ENCODE measurements at regions not wholly inside any gene's neighbourhood (a gene's known extent, or its start where the extent isn't known, plus 50 kb on each side); places are given as distances from the start of the nearest gene placed in this dataset.

DNA sequence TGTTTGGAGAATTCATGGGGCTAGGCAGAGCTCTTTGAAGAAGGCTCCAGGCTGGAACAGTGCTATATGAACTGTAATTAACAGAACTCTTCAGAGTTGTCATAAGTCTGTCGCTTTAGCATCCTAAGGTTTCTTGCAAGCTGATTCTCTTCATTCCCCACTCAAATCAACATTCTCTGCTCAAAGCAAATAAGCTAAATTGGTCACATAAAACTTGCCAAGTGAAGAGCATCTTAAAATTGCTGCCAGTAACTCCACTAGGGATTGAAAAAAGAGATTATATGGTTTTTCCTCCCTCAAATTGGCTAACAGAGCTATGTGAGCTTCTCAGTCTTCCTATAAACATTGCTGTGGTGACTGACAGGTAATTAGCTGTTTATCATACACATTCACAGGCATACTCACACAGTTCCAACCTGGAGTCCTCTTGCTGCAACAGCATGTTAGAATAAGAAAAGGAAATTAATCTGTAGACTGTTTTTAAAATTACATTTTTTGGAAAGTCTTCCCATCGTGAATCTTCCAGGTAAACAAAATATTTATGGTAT is 298.5 kb upstream of the ATP10B start:
- no peak for TF ChIP-seq MXI1 (IDR thresholded peaks at IDR 0.05; ENCODE audit: low read depth, low read length)
- no peak for TF ChIP-seq YY1 (IDR thresholded peaks at IDR 0.05; ENCODE audit: low read depth)
- TF ChIP-seq, protein P1, sequence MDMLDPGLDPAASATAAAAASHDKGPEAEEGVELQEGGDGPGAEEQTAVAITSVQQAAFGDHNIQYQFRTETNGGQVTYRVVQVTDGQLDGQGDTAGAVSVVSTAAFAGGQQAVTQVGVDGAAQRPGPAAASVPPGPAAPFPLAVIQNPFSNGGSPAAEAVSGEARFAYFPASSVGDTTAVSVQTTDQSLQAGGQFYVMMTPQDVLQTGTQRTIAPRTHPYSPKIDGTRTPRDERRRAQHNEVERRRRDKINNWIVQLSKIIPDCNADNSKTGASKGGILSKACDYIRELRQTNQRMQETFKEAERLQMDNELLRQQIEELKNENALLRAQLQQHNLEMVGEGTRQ (IDR thresholded peaks at IDR 0.05; ENCODE audit: borderline replicate concordance, low read depth, low read length), result no peak
- no peak for TF ChIP-seq TEAD4 (IDR thresholded peaks at IDR 0.05; ENCODE audit: borderline replicate concordance, insufficient read depth)
- TF ChIP-seq CHD2 (IDR thresholded peaks at IDR 0.05; ENCODE audit: low read length, partially characterized antibody), result no peak
- no peak for TF ChIP-seq POLR2AphosphoS5 (IDR thresholded peaks at IDR 0.05; ENCODE audit: low read depth, low read length)
- TF ChIP-seq NRF1 (IDR thresholded peaks at IDR 0.05; ENCODE audit: low read depth, low read length), result no peak
- no peaks in the 10 kb centered on the region for H4K20me1 ChIP-seq (ENCODE audit: insufficient read depth)
- no peaks in the 10 kb centered on the region for H3K4me1 ChIP-seq (ENCODE audit: control insufficient read depth in 1 of 2, insufficient read depth in 2 of 2, low read depth in 1 of 2, low read length in 1 of 2)
- H3K27ac ChIP-seq (ENCODE audit: low read depth in 2 of 2, low read length in 1 of 2), result no peak overlapping the region
- H2AFZ ChIP-seq (ENCODE audit: low read depth), result no peak overlapping the region
- no peaks in the 10 kb centered on the region for H3K36me3 ChIP-seq (replicated peaks in 1 of 2; ENCODE audit: control insufficient read depth in 1 of 2, insufficient read depth in 2 of 2, low read length in 1 of 2)
- no peak for DNase-seq
- 1% methylated on average over 2 of the region's 2 CpGs for WGBS (ENCODE audit: low lambda C conversion rate)
- ChIA-PET CTCF (no interaction called here), POLR2A (no interaction called here)
- H3F3A ChIP-seq (replicated peaks; ENCODE audit: insufficient read depth), result no peaks in the 10 kb centered on the region
- no peaks in the 10 kb centered on the region for H3K9me3 ChIP-seq
- no peak overlapping the region for H3K9ac ChIP-seq
- no peak overlapping the region for H3K4me3 ChIP-seq (ENCODE audit: low read depth in 2 of 2, low read length in 1 of 2)
- no peaks in the 10 kb centered on the region for H3K79me2 ChIP-seq (ENCODE audit: insufficient read depth)
- H3K9me2 ChIP-seq, result no peaks in the 10 kb centered on the region
- no peaks in the 10 kb centered on the region for H3K27me3 ChIP-seq (ENCODE audit: insufficient read depth)
- no peak overlapping the region for H3K4me2 ChIP-seq

DNA sequence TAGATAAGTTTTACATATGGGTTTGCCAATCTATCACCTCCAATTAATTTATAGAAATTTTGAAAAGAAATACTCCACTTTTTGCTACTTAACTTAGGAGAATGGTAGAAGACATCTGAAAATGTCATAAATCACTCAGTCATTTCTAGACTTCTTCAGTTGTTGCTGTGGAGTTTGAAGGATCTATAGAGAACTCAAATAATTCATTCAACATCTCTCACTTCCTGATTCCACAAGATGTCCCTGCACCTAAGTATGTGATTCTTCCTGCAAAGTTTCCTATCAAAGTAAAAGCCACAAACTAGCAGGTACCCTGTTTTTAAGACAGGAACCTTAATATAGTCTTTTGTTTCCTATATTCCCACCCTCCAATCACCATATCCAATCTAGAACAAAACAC is 297.1 kb upstream of the ATP10B start:
- H3K79me2 ChIP-seq (ENCODE audit: insufficient read depth), result no peaks in the 10 kb centered on the region
- H3K4me1 ChIP-seq (ENCODE audit: control insufficient read depth in 1 of 2, insufficient read depth in 2 of 2, low read depth in 1 of 2, low read length in 1 of 2), result no peaks in the 10 kb centered on the region
- H3K9ac ChIP-seq, result no peak overlapping the region
- no peak for TF ChIP-seq FOXM1 (IDR thresholded peaks at IDR 0.05; ENCODE audit: low read depth)
- no peak for TF ChIP-seq JUND (IDR thresholded peaks at IDR 0.05)
- no peak for TF ChIP-seq EZH2phosphoT487 (IDR thresholded peaks at IDR 0.05; ENCODE audit: borderline replicate concordance, low read depth)
- no peak for TF ChIP-seq MEF2A (IDR thresholded peaks at IDR 0.05; ENCODE audit: borderline replicate concordance, low read depth)
- TF ChIP-seq TCF12 (IDR thresholded peaks at IDR 0.05), result no peak
- no peak for TF ChIP-seq RFX5 (IDR thresholded peaks at IDR 0.05; ENCODE audit: low read length)
- TF ChIP-seq NFIC (IDR thresholded peaks at IDR 0.05; ENCODE audit: borderline replicate concordance), result no peak
- TF ChIP-seq POLR2AphosphoS5 (IDR thresholded peaks at IDR 0.05; ENCODE audit: low read depth, low read length), result no peak
- no peak for TF ChIP-seq MXI1 (IDR thresholded peaks at IDR 0.05; ENCODE audit: low read depth, low read length)
- TF ChIP-seq FOSL2 (IDR thresholded peaks at IDR 0.05; ENCODE audit: borderline replicate concordance, low read depth), result no peak
- no peak for TF ChIP-seq RCOR1 (IDR thresholded peaks at IDR 0.05; ENCODE audit: low read length)
- TF ChIP-seq ELF1 (IDR thresholded peaks at IDR 0.05), result no peak
- TF ChIP-seq CHD2 (IDR thresholded peaks at IDR 0.05; ENCODE audit: low read length, partially characterized antibody), result no peak
- TF ChIP-seq, protein P2, sequence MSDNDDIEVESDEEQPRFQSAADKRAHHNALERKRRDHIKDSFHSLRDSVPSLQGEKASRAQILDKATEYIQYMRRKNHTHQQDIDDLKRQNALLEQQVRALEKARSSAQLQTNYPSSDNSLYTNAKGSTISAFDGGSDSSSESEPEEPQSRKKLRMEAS (IDR thresholded peaks at IDR 0.05; ENCODE audit: low read depth), result no peak
- no peak for TF ChIP-seq SMC3 (IDR thresholded peaks at IDR 0.05; ENCODE audit: low read depth, low read length)
- TF ChIP-seq, protein P3, sequence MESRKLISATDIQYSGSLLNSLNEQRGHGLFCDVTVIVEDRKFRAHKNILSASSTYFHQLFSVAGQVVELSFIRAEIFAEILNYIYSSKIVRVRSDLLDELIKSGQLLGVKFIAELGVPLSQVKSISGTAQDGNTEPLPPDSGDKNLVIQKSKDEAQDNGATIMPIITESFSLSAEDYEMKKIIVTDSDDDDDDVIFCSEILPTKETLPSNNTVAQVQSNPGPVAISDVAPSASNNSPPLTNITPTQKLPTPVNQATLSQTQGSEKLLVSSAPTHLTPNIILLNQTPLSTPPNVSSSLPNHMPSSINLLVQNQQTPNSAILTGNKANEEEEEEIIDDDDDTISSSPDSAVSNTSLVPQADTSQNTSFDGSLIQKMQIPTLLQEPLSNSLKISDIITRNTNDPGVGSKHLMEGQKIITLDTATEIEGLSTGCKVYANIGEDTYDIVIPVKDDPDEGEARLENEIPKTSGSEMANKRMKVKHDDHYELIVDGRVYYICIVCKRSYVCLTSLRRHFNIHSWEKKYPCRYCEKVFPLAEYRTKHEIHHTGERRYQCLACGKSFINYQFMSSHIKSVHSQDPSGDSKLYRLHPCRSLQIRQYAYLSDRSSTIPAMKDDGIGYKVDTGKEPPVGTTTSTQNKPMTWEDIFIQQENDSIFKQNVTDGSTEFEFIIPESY (IDR thresholded peaks at IDR 0.05; ENCODE audit: borderline replicate concordance, low read depth), result no peak
- TF ChIP-seq, protein P1 (IDR thresholded peaks at IDR 0.05; ENCODE audit: borderline replicate concordance, low read depth, low read length), result no peak
- peaks cover 10% of the 10 kb centered on the region; the same call in 1 of the 2 replicates for H3K9me3 ChIP-seq
- H3K9me2 ChIP-seq, result no peaks in the 10 kb centered on the region
- no peak overlapping the region for H3K4me3 ChIP-seq (ENCODE audit: low read depth in 2 of 2, low read length in 1 of 2)
- H3K27ac ChIP-seq (ENCODE audit: low read depth in 2 of 2, low read length in 1 of 2), result no peak overlapping the region
- DNase-seq, result no peak
- H3K36me3 ChIP-seq (replicated peaks in 1 of 2; ENCODE audit: control insufficient read depth in 1 of 2, insufficient read depth in 2 of 2, low read length in 1 of 2), result no peaks in the 10 kb centered on the region
- no peaks in the 10 kb centered on the region for H4K20me1 ChIP-seq (ENCODE audit: insufficient read depth)
- no peak overlapping the region for H2AFZ ChIP-seq (ENCODE audit: low read depth)
- ChIA-PET POLR2A (no interaction called here), CTCF (no interaction called here)
- no peaks in the 10 kb centered on the region for H3K27me3 ChIP-seq (ENCODE audit: insufficient read depth)
- H3F3A ChIP-seq (replicated peaks; ENCODE audit: insufficient read depth), result no peaks in the 10 kb centered on the region
- H3K4me2 ChIP-seq, result no peak overlapping the region

All from SK-N-SH (cell line).